K562 (cell line): ENCODE measurements at regions not wholly inside any gene's neighbourhood (a gene's known extent, or its start where the extent isn't known, plus 50 kb on each side); places are given as distances from the start of the nearest gene placed in this dataset.

Experiments used
- ATAC-seq: fragments of 200-7000 bp; cut with Tn5 transposase; 3 replicates; pipeline ENCODE4 v1.9.1; 2020; ENCODE audit warnings: moderate library complexity
- BruUV-seq: library from RNA; stranded (reverse); fragments of 400-500 nt; replicated peaks from 2 replicates; lab custom pipeline; 2021; lab: Mats Ljungman, UMichigan
- CTCF ChIA-PET: fragments of 300-600 bp; formaldehyde crosslinking; extraction: SDS; loops from one replicate; lab custom pipeline; 2021; ENCODE audit warnings: low intra/inter-chr PET ratio; lab: Yijun Ruan, JAX
- POLR2A ChIA-PET: fragments of 300-600, 350-650 bp; sonication (Branson Sonifier 250); formaldehyde crosslinking; extraction: SDS; loops from one replicate; lab custom pipeline; 2021; ENCODE audit warnings: antibody characterized with exemption, inconsistent platforms; lab: Yijun Ruan, JAX
- DNase-seq, 4 experiments: peaks; one replicate each; pipeline versions ENCODE4 v3.0.0 to v3.0.0-alpha.2; 2011 to 2018; ENCODE audit warnings: low spot score in 3 of 4, mixed read lengths in 3 of 4; ENCODE audit errors: extremely low read depth in 1 of 4
- FAIRE-seq: peaks from 2 replicates; lab custom pipeline; 2011; peaks lifted over from hg19 to GRCh38; lab: Jason Lieb, UNC
- H2AFZ ChIP-seq: 2 replicates; pipeline ENCODE4 v1.6.0; 2011; ENCODE audit warnings: low read depth, low read length, control low read depth, inconsistent platforms
- H3K27ac ChIP-seq: fragments of 200-600 bp; 3 replicates; pipeline ENCODE4 v1.8.0; 2011; ENCODE audit warnings: low read depth, mild to moderate bottlenecking, control low read depth, inconsistent platforms, low read length, moderate library complexity, mixed read lengths; ENCODE audit errors: extremely low read depth
- H3K27me3 ChIP-seq, 2 experiments: fragments of 300-600 bp in 1 of 2; 2 replicates in 1 of 2; 3 replicates in 1 of 2; pipeline versions ENCODE4 v1.6.0 to v1.8.0; 2011; ENCODE audit warnings: inconsistent platforms in 2 of 2, low read length in 2 of 2, mild to moderate bottlenecking in 1 of 2, mixed read lengths in 1 of 2, moderate library complexity in 1 of 2; ENCODE audit not compliant: control insufficient read depth in 2 of 2, insufficient read depth in 2 of 2
- H3K36me3 ChIP-seq: fragments of 300-600 bp; 3 replicates; pipeline ENCODE4 v1.8.0; 2011; ENCODE audit warnings: mild to moderate bottlenecking, low read length, inconsistent platforms; ENCODE audit not compliant: control insufficient read depth, insufficient read depth
- H3K4me1 ChIP-seq, 2 experiments: fragments of 200-600 bp in 1 of 2; replicated peaks in 1 of 2; 2 replicates in 1 of 2; 3 replicates in 1 of 2; pipeline versions ENCODE4 v1.5.1 to v1.8.0; 2011; ENCODE audit warnings: inconsistent platforms in 2 of 2, low read length in 2 of 2, mild to moderate bottlenecking in 1 of 2, mixed read lengths in 1 of 2, moderate library complexity in 1 of 2; ENCODE audit not compliant: control insufficient read depth in 2 of 2, insufficient read depth in 2 of 2
- H3K4me2 ChIP-seq: 2 replicates; pipeline ENCODE4 v1.6.1; 2011; ENCODE audit warnings: low read length, control low read depth, inconsistent platforms, mixed read lengths; ENCODE audit not compliant: insufficient read depth
- H3K4me3 ChIP-seq: fragments of 200-600 bp; sonication (generic), shearing (Covaris generic); 2 replicates; pipeline ENCODE4 v1.5.1; 2016; ENCODE audit warnings: control low read depth, inconsistent platforms
- H3K79me2 ChIP-seq: fragments of 200-600 bp; 3 replicates; pipeline ENCODE4 v1.8.0; 2011; ENCODE audit warnings: low read length, inconsistent platforms; ENCODE audit not compliant: control insufficient read depth, insufficient read depth
- H3K9ac ChIP-seq, 2 experiments: 2 replicates each; pipeline versions ENCODE4 v1.6.0 to v1.6.1; 2011; ENCODE audit warnings: low read depth in 2 of 2, low read length in 2 of 2, control low read depth in 1 of 2, inconsistent platforms in 1 of 2, mild to moderate bottlenecking in 1 of 2, mixed read lengths in 1 of 2; ENCODE audit not compliant: insufficient read depth in 1 of 2
- H3K9me1 ChIP-seq: one replicate; pipeline ENCODE4 v1.6.0; 2011; ENCODE audit warnings: inconsistent platforms, mild to moderate bottlenecking, low read length, moderate library complexity; ENCODE audit not compliant: control insufficient read depth, insufficient read depth
- H3K9me3 ChIP-seq: replicated peaks from 2 replicates; pipeline ENCODE4 v1.5.1; 2011; ENCODE audit warnings: low read depth, low read length, inconsistent platforms; ENCODE audit not compliant: control insufficient read depth, insufficient read depth
- H4K20me1 ChIP-seq: replicated peaks from 2 replicates; pipeline ENCODE4 v1.6.1; 2011; ENCODE audit warnings: low read length, inconsistent platforms, mixed read lengths; ENCODE audit not compliant: control insufficient read depth, insufficient read depth
- ELF2 ChIP-seq: fragments of 250-450 bp; sonication (Bioruptor Pico); IDR thresholded peaks from 2 replicates; pipeline ENCODE4 v1.5.0; 2021; ENCODE audit warnings: mild to moderate bottlenecking
- HDAC3 ChIP-seq: fragments of 450-650 bp; IDR thresholded peaks from 2 replicates; pipeline ENCODE4 v1.6.1; 2018; ENCODE audit warnings: borderline replicate concordance, mild to moderate bottlenecking, moderate library complexity; ENCODE audit not compliant: partially characterized antibody
- JUNB ChIP-seq: fragments of 450-650 bp; formaldehyde crosslinking; conservative IDR thresholded peaks from 2 replicates; pipeline ENCODE4 v1.4.0; 2020; ENCODE audit warnings: mild to moderate bottlenecking
- WGBS: fragments of 100-300 bp; shearing (Covaris generic); methylation state at CpG from one replicate; pipeline ENCODE4 v1.1.6; 2016; ENCODE audit warnings: low coverage, mixed read lengths; ENCODE audit not compliant: insufficient coverage; ENCODE audit errors: missing lambda C conversion rate; 5-methylcytosine and 5-hydroxymethylcytosine counted together
- in situ Hi-C: fragments of 300-500 bp; cut with MboI; formaldehyde crosslinking; loops from 4 replicates; pipeline ENCODE4 v1.15.0; 2018; ENCODE audit warnings: inconsistent platforms, mixed read lengths
- intact Hi-C: fragments of 100-400 bp; cut with micrococcal nuclease; formaldehyde crosslinking; loops from 2 replicates; pipeline ENCODE4 v1.14.2; 2022
- TF ChIP-seq, protein P1 (sequence below): fragments of 450-650 bp; IDR thresholded peaks from 2 replicates; pipeline ENCODE4 v1.6.1; 2018; ENCODE audit not compliant: partially characterized antibody
- TF ChIP-seq, protein P2 (sequence below): fragments of 250-450 bp; sonication (Bioruptor Pico); IDR thresholded peaks from 2 replicates; pipeline ENCODE4 v1.8.0; 2021; ENCODE audit warnings: mild to moderate bottlenecking, moderate library complexity

DNA sequence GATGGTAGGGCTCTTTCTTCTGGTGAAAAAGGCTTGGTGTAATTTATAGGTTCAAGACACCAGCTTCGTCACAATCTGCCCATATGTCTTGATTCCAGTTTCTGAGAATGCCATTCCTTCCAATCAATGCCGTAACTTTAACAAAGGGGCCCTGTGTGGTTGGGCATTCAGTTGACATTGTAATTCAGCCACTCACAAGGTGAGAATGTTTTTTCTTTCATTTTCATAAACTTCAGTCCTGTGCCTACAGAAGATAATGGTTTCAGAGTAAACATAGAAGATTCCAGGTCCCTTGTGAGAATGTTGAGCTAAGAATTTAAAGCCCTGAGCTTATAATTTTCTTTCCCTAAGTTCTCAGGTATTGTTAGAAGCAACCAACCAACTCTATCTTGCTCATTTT lies 67.3 kb upstream of the AASS start (continued):
- TF ChIP-seq, protein P1, sequence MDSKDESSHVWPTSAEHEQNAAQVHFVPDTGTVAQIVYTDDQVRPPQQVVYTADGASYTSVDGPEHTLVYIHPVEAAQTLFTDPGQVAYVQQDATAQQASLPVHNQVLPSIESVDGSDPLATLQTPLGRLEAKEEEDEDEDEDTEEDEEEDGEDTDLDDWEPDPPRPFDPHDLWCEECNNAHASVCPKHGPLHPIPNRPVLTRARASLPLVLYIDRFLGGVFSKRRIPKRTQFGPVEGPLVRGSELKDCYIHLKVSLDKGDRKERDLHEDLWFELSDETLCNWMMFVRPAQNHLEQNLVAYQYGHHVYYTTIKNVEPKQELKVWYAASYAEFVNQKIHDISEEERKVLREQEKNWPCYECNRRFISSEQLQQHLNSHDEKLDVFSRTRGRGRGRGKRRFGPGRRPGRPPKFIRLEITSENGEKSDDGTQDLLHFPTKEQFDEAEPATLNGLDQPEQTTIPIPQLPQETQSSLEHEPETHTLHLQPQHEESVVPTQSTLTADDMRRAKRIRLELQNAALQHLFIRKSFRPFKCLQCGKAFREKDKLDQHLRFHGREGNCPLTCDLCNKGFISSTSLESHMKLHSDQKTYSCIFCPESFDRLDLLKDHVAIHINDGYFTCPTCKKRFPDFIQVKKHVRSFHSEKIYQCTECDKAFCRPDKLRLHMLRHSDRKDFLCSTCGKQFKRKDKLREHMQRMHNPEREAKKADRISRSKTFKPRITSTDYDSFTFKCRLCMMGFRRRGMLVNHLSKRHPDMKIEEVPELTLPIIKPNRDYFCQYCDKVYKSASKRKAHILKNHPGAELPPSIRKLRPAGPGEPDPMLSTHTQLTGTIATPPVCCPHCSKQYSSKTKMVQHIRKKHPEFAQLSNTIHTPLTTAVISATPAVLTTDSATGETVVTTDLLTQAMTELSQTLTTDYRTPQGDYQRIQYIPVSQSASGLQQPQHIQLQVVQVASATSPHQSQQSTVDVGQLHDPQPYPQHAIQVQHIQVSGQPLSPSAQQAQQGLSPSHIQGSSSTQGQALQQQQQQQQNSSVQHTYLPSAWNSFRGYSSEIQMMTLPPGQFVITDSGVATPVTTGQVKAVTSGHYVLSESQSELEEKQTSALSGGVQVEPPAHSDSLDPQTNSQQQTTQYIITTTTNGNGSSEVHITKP: no peak
- TF ChIP-seq, protein P2, sequence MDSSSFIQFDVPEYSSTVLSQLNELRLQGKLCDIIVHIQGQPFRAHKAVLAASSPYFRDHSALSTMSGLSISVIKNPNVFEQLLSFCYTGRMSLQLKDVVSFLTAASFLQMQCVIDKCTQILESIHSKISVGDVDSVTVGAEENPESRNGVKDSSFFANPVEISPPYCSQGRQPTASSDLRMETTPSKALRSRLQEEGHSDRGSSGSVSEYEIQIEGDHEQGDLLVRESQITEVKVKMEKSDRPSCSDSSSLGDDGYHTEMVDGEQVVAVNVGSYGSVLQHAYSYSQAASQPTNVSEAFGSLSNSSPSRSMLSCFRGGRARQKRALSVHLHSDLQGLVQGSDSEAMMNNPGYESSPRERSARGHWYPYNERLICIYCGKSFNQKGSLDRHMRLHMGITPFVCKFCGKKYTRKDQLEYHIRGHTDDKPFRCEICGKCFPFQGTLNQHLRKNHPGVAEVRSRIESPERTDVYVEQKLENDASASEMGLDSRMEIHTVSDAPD (CRISPR knock-in tag): no peak
- no peak for TF ChIP-seq JUNB (CRISPR knock-in tag)

DNA sequence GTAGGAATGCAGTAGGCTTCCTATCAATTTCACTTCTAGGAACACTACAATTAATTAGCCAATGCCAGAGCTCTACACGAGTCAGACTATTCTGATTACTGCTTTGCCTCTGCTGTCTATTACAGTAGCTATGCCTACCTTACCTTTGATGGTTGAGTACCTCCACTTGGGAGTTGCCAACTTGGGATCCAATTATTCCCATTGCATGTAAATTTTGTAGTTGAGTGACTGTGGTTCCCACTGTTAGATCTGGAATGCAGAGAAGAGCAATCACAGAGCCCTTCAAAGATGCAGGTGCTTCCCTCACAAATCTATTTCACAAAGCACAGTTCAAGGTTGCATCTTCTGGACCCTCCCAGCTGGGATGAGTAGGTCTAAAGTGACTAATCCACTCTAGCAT lies 62.9 kb upstream of the AASS start:
- 0% methylated on average over 1 of the region's 1 CpG for WGBS
- Histone ChIP-seq H3K4me1 (no peaks in the 10 kb centered on the region), H4K20me1 (no peaks in the 10 kb centered on the region), H3K9ac (no peak overlapping the region), H3K27ac (no peak overlapping the region), H3K4me3 (no peak overlapping the region), H3K9me3 (no peaks in the 10 kb centered on the region; the same call in 1 of the 2 replicates), H3K4me2 (no peak overlapping the region), H2AFZ (no peak overlapping the region), H3K27me3 (no peaks in the 10 kb centered on the region), H3K9me1 (no peaks in the 10 kb centered on the region), H3K79me2 (no peaks in the 10 kb centered on the region), H3K36me3 (no peaks in the 10 kb centered on the region)
- POLR2A ChIA-PET: no interaction called here
- intact Hi-C loops: no loop called here
- no TSS peak for BruUV-seq
- in situ Hi-C loops: no loop called here
- ATAC-seq: no peak
- no peak for FAIRE-seq
- DNase-seq: no peak
- TF ChIP-seq HDAC3 (no peak), ELF2 (no peak)
- CTCF ChIA-PET: no interaction called here
